ENCODE measurements at regions not wholly inside any gene's neighbourhood (a gene's known extent, or its start where the extent isn't known, plus 50 kb on each side); places are given as distances from the start of the nearest gene placed in this dataset.
A peak's percentile ranks its signal among the peaks of the same experiment; 100 is the strongest.

- Histone ChIP-seq H3K23me2 (ENCODE audit: low read depth, low read length) (no peaks in the 10 kb centered on the region; the same call in 1 of the 2 replicates), H3K18ac (ENCODE audit: extremely low read depth, low read length) (no peak overlapping the region), H3K79me2 (ENCODE audit: control insufficient read depth in 1 of 2, insufficient read depth in 2 of 2, low read length in 2 of 2) (no peaks in the 10 kb centered on the region), H3K4me3 (ENCODE audit: extremely low read depth in 1 of 4, insufficient read depth in 2 of 4, low read depth in 3 of 4, low read length in 4 of 4) (no peak overlapping the region), H3K27me3 (replicated peaks in 1 of 4; ENCODE audit: control insufficient read depth in 3 of 4, extremely low read depth in 1 of 4, insufficient read depth in 3 of 4, low read length in 3 of 4) (no peaks in the 10 kb centered on the region), H3K56ac (replicated peaks; ENCODE audit: insufficient read length, low read depth, low read length) (no peak overlapping the region), H2BK20ac (ENCODE audit: low read length) (no peak overlapping the region), H2AFZ (ENCODE audit: low read length) (no peak overlapping the region), H3K79me1 (ENCODE audit: low read depth, low read length) (no peaks in the 10 kb centered on the region), H2BK5ac (ENCODE audit: low read depth, low read length) (no peak overlapping the region), H3K4me2 (ENCODE audit: insufficient read depth in 1 of 2, low read depth in 2 of 2, low read length in 2 of 2) (no peak overlapping the region), H3K23ac (ENCODE audit: insufficient read length) (no peak overlapping the region), H4K8ac (ENCODE audit: extremely low read depth, insufficient read depth, low read length) (no peak overlapping the region), H2BK120ac (replicated peaks; ENCODE audit: low read depth, low read length) (no peak overlapping the region), H3K27ac (ENCODE audit: low read depth, low read length) (no peak overlapping the region), H3K4me1 (replicated peaks in 1 of 4; ENCODE audit: control insufficient read depth in 3 of 4, insufficient read depth in 4 of 4, low read length in 3 of 4) (no peaks in the 10 kb centered on the region), H3K14ac (ENCODE audit: insufficient read length) (no peak overlapping the region), H3K9ac (replicated peaks in 1 of 4; ENCODE audit: extremely low read depth in 1 of 4, low read depth in 3 of 4, low read length in 3 of 4) (no peak overlapping the region), H4K20me1 (replicated peaks in 1 of 2; ENCODE audit: control insufficient read depth in 1 of 2, insufficient read depth in 2 of 2, low read length in 2 of 2) (no peaks in the 10 kb centered on the region), H2BK15ac (ENCODE audit: low read length) (no peak overlapping the region), H3K4ac (replicated peaks; ENCODE audit: insufficient read length, low read depth, low read length) (no peak overlapping the region), H3K36me3 (ENCODE audit: control insufficient read depth in 2 of 4, insufficient read depth in 4 of 4, low read length in 3 of 4) (no peaks in the 10 kb centered on the region), H4K91ac (replicated peaks; ENCODE audit: insufficient read length, low read length) (no peak overlapping the region), H2AK5ac (ENCODE audit: low read depth, low read length) (no peak overlapping the region), H3K9me3 (ENCODE audit: insufficient read depth in 2 of 2, low read depth in 1 of 2, low read length in 1 of 2) (no peaks in the 10 kb centered on the region), H2BK12ac (ENCODE audit: low read depth, low read length) (no peak overlapping the region), H4K5ac (ENCODE audit: insufficient read length, low read depth, low read length) (no peak overlapping the region)
- ChIA-PET POLR2A (ENCODE audit: partially characterized antibody) (no interaction called here), CTCF (ENCODE audit: partially characterized antibody) (interaction anchor here (0.6 to 5.8 kb wide), 4 partner anchors 8 to 389 kb away, joined by 3 to 30 read pairs (median 5); no protein-coding TSS in a partner anchor)
- no peak for FAIRE-seq
- TF ChIP-seq SRF (IDR thresholded peaks at IDR 0.05; ENCODE audit: low read depth, low read length): no peak
- TF ChIP-seq MAFK (IDR thresholded peaks at IDR 0.05; ENCODE audit: low read depth, low read length): peak; percentile 48; the same call in 1 of the 2 replicates
- no peak for TF ChIP-seq POLR2AphosphoS5 (IDR thresholded peaks at IDR 0.05; ENCODE audit: low read depth, low read length)
- TF ChIP-seq CREB1 (IDR thresholded peaks at IDR 0.05): no peak
- no peak for TF ChIP-seq EP300 (IDR thresholded peaks at IDR 0.05; ENCODE audit: borderline replicate concordance in 1 of 2, low read depth in 2 of 2, low read length in 2 of 2)
- TF ChIP-seq GABPA (IDR thresholded peaks at IDR 0.05; ENCODE audit: borderline replicate concordance, insufficient read depth, low read length): no peak
- no peak for TF ChIP-seq MAX (IDR thresholded peaks at IDR 0.05)
- DNase-seq (ENCODE audit: low read depth in 1 of 2, low spot score in 2 of 2): no peak
- WGBS, 2 experiments (ENCODE audit: extremely low coverage in 1 of 2, insufficient coverage in 1 of 2, insufficient read length in 1 of 2, insufficient replicate concordance in 2 of 2, low coverage in 1 of 2, low lambda C conversion rate in 2 of 2, missing lambda C conversion rate in 1 of 2): 83% methylated on average over 6 of the region's 6 CpGs; no CpG with 5 or more reads in 1 of the 2 experiments
Observed at GRCh38 chr4:149017002-149017734, 575.0 kb upstream of the NR3C2 start.

All from H1 (cell line).